Muscle of back (tissue), 3 donors: ENCODE measurements at regions not wholly inside any gene's neighbourhood (a gene's known extent, or its start where the extent isn't known, plus 50 kb on each side); places are given as distances from the start of the nearest gene placed in this dataset.
A peak's percentile ranks its signal among the peaks of the same experiment; 100 is the strongest.
"Not testable (repeated sequence)": the region's sequence is repeated elsewhere in the genome, so short reads cannot be mapped to it uniquely, and the experiment has no call there.

ENCODE experiments used
- DNase-seq, 3 donors: peaks; one replicate each; pipeline versions ENCODE4 v3.0.0 to v3.0.0-alpha.2; 2013

GRCh38 chrX:118257781-118258180 lies 88.1 kb upstream of the WDR44 start:
- no peak for DNase-seq

- no peak for DNase-seq
Observed at GRCh38 chrX:118259213-118259612, 86.7 kb upstream of the WDR44 start.

GRCh38 chrX:118261151-118261550 lies 84.8 kb upstream of the WDR44 start:
- DNase-seq, result peak in 2 of 3 donors; percentile 30 to 44

- DNase-seq, result no peak
Observed at GRCh38 chrX:118271775-118272174, 74.1 kb upstream of the WDR44 start.

GRCh38 chrX:118272242-118272641 lies 73.7 kb upstream of the WDR44 start:
- no peak for DNase-seq

GRCh38 chrX:118286066-118286762 lies 59.7 kb upstream of the WDR44 start:
- DNase-seq, result no peak

- DNase-seq, result not testable (repeated sequence)
Observed at GRCh38 chrX:118295818-118296217, 50.1 kb upstream of the WDR44 start.
